ENCODE measurements at regions not wholly inside any gene's neighbourhood (a gene's known extent, or its start where the extent isn't known, plus 50 kb on each side); places are given as distances from the start of the nearest gene placed in this dataset.

- no peaks in the 10 kb centered on the region for H3K9me3 ChIP-seq
Measured at GRCh38 chr15:98231696-98232440, 271.4 kb downstream of the ARRDC4 start.

GRCh38 chr15:98232761-98233160, 272.3 kb downstream of the ARRDC4 start:
- H3K4me1 ChIP-seq: no peaks in the 10 kb centered on the region
- no peaks in the 10 kb centered on the region for H3K27me3 ChIP-seq
- H3K4me3 ChIP-seq: no peak overlapping the region
- no peak overlapping the region for H3K27ac ChIP-seq
- TF ChIP-seq POLR2A (IDR thresholded peaks at IDR 0.05): no peak
- TF ChIP-seq CTCF (IDR thresholded peaks at IDR 0.05): no peak
- H3K36me3 ChIP-seq: no peaks in the 10 kb centered on the region
- no peaks in the 10 kb centered on the region for H3K9me3 ChIP-seq
- DNase-seq: no peak

More at GRCh38 chr15:98231696-98232440, 271.4 kb downstream of the ARRDC4 start:
- Histone ChIP-seq H3K27ac (no peak overlapping the region), H3K27me3 (no peaks in the 10 kb centered on the region), H3K4me3 (no peak overlapping the region), H3K4me1 (no peaks in the 10 kb centered on the region), H3K36me3 (no peaks in the 10 kb centered on the region)
- DNase-seq: no peak
- TF ChIP-seq CTCF (IDR thresholded peaks at IDR 0.05) (no peak), POLR2A (IDR thresholded peaks at IDR 0.05) (no peak)

- Histone ChIP-seq H3K9me3 (no peaks in the 10 kb centered on the region), H3K4me3 (no peak overlapping the region), H3K36me3 (no peaks in the 10 kb centered on the region), H3K27me3 (no peaks in the 10 kb centered on the region), H3K4me1 (no peaks in the 10 kb centered on the region), H3K27ac (no peak overlapping the region)
- DNase-seq: no peak
- TF ChIP-seq POLR2A (IDR thresholded peaks at IDR 0.05): no peak
Measured at GRCh38 chr15:98233873-98234272, 273.4 kb downstream of the ARRDC4 start.

- no peaks in the 10 kb centered on the region for H3K27me3 ChIP-seq
- no peak for TF ChIP-seq POLR2A (IDR thresholded peaks at IDR 0.05)
Measured at GRCh38 chr15:98240303-98240702, 279.8 kb downstream of the ARRDC4 start.

GRCh38 chr15:98241032-98241554, 280.6 kb downstream of the ARRDC4 start:
- no peak for TF ChIP-seq POLR2A (IDR thresholded peaks at IDR 0.05)
- TF ChIP-seq CTCF (IDR thresholded peaks at IDR 0.05): no peak
- H3K36me3 ChIP-seq: no peaks in the 10 kb centered on the region
- no peak for DNase-seq
- no peak overlapping the region for H3K27ac ChIP-seq
- no peaks in the 10 kb centered on the region for H3K27me3 ChIP-seq
- no peaks in the 10 kb centered on the region for H3K4me1 ChIP-seq
- H3K9me3 ChIP-seq: no peaks in the 10 kb centered on the region
- H3K4me3 ChIP-seq: no peak overlapping the region

More at GRCh38 chr15:98240303-98240702, 279.8 kb downstream of the ARRDC4 start:
- no peak overlapping the region for H3K27ac ChIP-seq
- H3K4me3 ChIP-seq: no peak overlapping the region
- no peaks in the 10 kb centered on the region for H3K36me3 ChIP-seq
- no peaks in the 10 kb centered on the region for H3K9me3 ChIP-seq
- no peaks in the 10 kb centered on the region for H3K4me1 ChIP-seq
- DNase-seq: no peak

- Histone ChIP-seq H3K9me3 (no peaks in the 10 kb centered on the region), H3K27ac (no peak overlapping the region), H3K4me3 (no peak overlapping the region), H3K27me3 (no peaks in the 10 kb centered on the region), H3K4me1 (no peaks in the 10 kb centered on the region), H3K36me3 (no peaks in the 10 kb centered on the region)
- no peak for TF ChIP-seq POLR2A (IDR thresholded peaks at IDR 0.05)
- TF ChIP-seq CTCF (IDR thresholded peaks at IDR 0.05): no peak
- no peak for DNase-seq
Measured at GRCh38 chr15:98257290-98257689, 296.8 kb downstream of the ARRDC4 start.
